CD4-positive, alpha-beta T cell treated with Interleukin-6 for 4 hours (primary cell): ENCODE measurements at regions not wholly inside any gene's neighbourhood (a gene's known extent, or its start where the extent isn't known, plus 50 kb on each side); places are given as distances from the start of the nearest gene placed in this dataset.

Experiments
- DNase-seq: peaks from one replicate; pipeline ENCODE4 v3.0.0-alpha.2; 2020; ENCODE audit warnings: mixed read lengths

GRCh38 chr16:86396422-86396821, 113.9 kb upstream of the FOXF1 start:
- DNase-seq = no peak

GRCh38 chr16:86396901-86397311, 113.4 kb upstream of the FOXF1 start:
- DNase-seq = no peak

- no peak for DNase-seq
These were observed 112.1 kb upstream of the FOXF1 start for GRCh38 chr16:86398201-86398600.

- no peak for DNase-seq
These were observed 111.7 kb upstream of the FOXF1 start for GRCh38 chr16:86398622-86399021.

GRCh38 chr16:86401126-86401525, 109.2 kb upstream of the FOXF1 start:
- DNase-seq = no peak

- no peak for DNase-seq
These were observed 107.2 kb upstream of the FOXF1 start for GRCh38 chr16:86403085-86403484.

- no peak for DNase-seq
These were observed 106.7 kb upstream of the FOXF1 start for GRCh38 chr16:86403541-86404163.

GRCh38 chr16:86404678-86405077, 105.6 kb upstream of the FOXF1 start:
- no peak for DNase-seq

- no peak for DNase-seq
These were observed 105.0 kb upstream of the FOXF1 start for GRCh38 chr16:86405319-86405718.

GRCh38 chr16:86406056-86406455, 104.3 kb upstream of the FOXF1 start:
- no peak for DNase-seq

- no peak for DNase-seq
These were observed 101.6 kb upstream of the FOXF1 start for GRCh38 chr16:86408685-86409084.

GRCh38 chr16:86410081-86410480, 100.2 kb upstream of the FOXF1 start:
- DNase-seq = no peak

- no peak for DNase-seq
These were observed 99.8 kb upstream of the FOXF1 start for GRCh38 chr16:86410529-86410928.

GRCh38 chr16:86411897-86412296, 98.4 kb upstream of the FOXF1 start:
- DNase-seq = no peak

- DNase-seq = no peak
These were observed 95.2 kb upstream of the FOXF1 start for GRCh38 chr16:86414991-86415740.

GRCh38 chr16:86418981-86419380, 91.3 kb upstream of the FOXF1 start:
- DNase-seq = no peak

- no peak for DNase-seq
These were observed 90.8 kb upstream of the FOXF1 start for GRCh38 chr16:86419518-86419917.

GRCh38 chr16:86421995-86422394, 88.3 kb upstream of the FOXF1 start:
- no peak for DNase-seq

- DNase-seq = no peak
These were observed 85.9 kb upstream of the FOXF1 start for GRCh38 chr16:86424398-86424797.

GRCh38 chr16:86424985-86425384, 85.3 kb upstream of the FOXF1 start:
- no peak for DNase-seq

- DNase-seq = no peak
These were observed 84.2 kb upstream of the FOXF1 start for GRCh38 chr16:86426063-86426642.

- DNase-seq = no peak
These were observed 82.9 kb upstream of the FOXF1 start for GRCh38 chr16:86427433-86427851.

GRCh38 chr16:86428729-86429517, 81.4 kb upstream of the FOXF1 start:
- no peak for DNase-seq
